HG02763 (cell line): ENCODE measurements at regions not wholly inside any gene's neighbourhood (a gene's known extent, or its start where the extent isn't known, plus 50 kb on each side); places are given as distances from the start of the nearest gene placed in this dataset.

ENCODE experiments used
- ATAC-seq: cut with Tn5 transposase; IDR thresholded peaks from one replicate; pipeline ENCODE4 v1.9.1; 2021; ENCODE audit warnings: mild to moderate bottlenecking, moderate library complexity; ENCODE audit not compliant: unreplicated experiment

DNA sequence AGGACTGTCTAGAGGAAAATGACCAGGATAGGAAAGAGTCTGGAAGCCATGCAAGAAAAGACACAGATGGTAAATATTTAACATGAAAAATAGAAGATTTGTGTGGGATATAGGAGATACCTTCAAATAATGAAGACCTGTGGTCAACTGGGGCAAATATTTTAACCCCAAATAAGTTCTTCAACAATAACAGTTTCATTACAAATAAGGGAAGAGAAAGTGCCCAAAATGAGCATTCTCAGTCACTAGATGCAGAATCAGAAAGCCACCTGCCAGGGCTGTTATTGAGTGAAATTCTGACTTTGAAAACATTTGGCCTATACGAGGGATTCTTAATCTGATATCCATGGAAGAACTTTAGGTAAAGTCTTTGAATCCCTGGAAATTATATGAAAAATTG lies 231.2 kb upstream of the PLEKHG7 start:
- ATAC-seq, result no peak

DNA sequence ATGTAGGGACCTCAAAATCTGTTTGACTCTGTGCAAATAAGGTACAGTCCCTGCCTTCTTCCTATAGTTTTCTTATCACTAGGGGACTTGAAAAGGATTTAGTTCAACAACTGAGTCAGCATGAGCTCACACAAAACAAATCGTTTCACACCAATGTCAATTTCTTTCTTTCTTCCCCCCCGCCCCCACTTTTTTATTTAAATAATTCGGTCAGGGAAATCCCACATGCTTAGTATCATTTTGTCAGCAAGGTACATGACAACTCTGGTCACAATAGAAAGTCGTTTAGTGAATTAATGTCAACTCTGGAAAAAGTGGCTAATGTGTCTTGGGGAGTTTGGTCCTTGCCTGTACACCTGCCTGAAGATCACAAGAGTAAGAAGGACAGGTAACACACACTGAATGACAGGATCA lies 232.2 kb upstream of the PLEKHG7 start:
- peak; percentile 30 for ATAC-seq

DNA sequence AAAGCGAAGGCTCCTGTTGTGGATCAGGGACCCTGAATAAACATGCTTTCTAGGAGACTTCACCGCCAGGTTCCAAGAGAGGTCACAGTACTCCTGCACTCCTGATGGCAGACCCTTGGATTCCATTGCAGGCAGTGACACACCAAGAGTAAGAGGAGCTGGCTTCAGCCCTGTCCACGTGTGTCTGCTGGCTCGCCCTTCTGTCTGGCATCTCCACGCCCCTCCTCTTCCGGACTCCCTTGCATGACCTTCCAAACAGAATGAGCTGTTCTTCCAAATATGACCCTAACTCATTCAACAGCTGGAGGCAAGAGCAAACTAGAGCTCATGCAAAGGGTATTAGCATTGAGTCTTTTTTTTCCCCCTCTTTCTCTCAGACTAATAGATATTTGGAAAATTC lies 233.0 kb upstream of the PLEKHG7 start:
- ATAC-seq, result no peak

DNA sequence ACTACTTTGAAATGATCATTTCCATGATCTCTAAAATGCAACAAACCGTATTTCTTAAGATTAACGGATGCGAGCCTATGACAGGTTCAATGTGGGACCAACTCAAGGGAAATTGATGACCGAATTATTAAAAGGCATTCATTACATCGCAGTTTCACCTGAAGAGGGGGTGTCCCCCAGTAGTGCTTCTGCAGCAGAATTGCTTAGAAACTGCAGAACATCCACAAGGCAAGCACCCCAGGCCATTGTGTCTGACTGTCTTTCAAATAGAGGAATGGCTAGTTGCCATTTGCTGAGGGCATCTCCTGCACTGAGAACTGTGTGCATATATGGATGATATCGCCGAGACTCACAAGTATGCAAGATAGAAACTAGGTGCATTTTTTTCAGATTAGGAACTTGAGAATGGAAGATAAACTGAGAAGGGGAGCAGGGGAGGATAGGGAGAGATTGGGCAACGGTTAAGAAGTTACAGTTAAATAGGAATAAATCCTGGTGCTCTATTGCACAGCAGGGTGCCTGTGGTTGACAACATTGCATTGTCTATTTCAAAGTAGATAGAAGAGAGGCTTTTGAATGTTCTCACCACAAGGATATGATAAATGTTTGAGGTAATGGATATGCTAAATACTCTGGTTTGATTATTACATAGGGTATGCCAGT lies 234.3 kb upstream of the PLEKHG7 start:
- no peak for ATAC-seq

DNA sequence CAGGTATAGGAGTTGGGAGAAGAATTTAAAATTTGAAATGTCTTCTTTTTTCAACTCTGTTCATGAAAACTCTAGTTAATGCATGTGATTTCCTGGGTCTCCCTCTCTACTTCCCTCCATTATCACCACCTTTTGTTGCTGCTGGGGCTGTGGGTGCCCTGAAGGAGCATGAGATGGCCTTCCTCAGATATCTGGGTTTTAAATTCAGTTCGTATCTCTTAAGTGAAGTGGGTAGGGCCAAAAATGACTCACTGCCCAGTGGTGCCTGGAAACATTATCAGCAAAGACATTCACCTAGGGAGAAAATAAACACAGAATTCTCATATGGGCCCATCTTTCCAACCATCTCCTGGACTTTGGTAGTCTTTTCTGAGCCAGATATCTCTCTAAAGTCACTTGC lies 234.9 kb upstream of the PLEKHG7 start:
- no peak for ATAC-seq

DNA sequence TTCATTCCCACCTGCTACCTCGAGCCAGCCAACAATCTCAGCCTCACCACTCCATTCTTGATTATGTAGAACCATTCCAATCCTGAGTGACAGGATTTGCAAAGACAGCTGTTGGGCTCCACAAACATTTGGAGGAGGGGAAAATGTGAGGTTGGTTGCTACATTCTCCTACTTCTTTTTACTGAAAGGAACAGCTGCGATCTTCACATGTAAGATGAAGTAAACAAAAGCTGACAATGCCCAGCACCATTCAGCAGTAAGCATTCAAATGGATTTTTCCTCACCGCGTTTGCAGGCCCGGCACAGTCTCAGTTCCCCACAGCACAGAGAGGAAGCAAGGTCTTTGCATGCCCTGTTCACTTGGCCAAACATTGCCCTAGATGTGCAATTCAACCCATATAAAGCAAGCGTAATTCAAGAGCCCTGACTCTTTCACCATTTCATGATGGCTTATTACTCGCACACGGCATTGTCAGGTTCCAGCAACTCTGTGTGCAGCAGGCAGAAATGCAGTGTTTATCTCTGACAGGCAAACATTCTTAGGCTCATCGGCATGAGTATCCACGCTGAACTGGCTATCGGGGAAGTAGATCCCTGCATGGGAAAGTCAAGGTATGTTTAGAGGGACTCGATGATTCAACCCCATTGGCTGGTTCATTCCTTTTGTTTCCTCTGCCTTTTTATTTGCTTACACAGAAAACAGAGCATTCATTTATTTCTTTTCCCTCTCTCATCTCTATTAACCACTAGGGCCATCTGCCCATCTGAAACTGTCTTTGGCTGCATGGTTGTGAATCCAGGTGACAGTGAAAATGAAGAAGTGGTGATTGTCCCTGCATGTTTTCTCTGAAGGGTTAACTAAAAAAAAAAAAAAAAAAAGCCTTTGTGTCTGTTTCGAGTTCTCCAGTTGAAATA lies 236.1 kb upstream of the PLEKHG7 start:
- peak; percentile 36 for ATAC-seq

DNA sequence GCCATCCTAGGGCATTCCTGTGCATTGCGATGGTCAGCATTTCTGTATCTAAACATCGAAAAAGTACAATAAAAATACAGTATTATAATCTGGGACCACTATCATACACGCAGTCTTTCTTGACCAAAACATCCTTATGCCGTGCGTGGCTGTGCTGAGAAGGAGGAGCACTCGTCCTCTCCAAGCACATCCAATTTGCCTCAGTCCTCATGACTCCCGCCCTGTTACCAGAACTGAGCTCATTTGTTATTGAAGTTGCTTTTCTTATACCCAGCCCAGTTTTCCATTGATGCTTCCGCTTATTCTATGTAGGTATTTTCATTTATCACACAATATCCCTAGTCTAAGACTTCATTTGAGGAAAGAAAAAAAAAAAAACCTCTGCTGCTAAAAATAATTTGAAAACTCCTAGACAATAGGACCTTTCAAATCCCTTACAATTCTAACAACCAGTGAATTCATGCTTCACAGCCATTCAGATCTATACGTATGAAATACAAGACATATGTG lies 236.9 kb upstream of the PLEKHG7 start:
- no peak for ATAC-seq

DNA sequence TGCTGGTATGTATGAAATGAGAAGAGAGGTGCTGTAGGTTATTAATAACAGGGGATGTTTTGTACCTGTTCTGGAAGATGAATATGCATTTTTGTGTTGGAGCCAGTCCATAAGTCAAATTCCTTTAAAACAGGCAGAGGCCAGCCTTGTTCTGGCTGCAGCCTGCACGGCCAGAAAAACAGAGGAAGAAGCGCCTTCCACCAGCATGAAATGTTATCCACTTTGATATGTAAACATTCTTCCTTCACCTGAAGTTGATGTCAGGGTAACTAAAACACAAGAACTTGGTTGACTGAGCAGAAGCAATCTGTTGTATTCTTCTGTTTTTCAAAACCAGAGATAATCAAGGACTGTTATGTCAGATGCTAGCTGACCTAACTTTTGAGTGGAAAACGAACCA lies 237.9 kb upstream of the PLEKHG7 start:
- no peak for ATAC-seq

DNA sequence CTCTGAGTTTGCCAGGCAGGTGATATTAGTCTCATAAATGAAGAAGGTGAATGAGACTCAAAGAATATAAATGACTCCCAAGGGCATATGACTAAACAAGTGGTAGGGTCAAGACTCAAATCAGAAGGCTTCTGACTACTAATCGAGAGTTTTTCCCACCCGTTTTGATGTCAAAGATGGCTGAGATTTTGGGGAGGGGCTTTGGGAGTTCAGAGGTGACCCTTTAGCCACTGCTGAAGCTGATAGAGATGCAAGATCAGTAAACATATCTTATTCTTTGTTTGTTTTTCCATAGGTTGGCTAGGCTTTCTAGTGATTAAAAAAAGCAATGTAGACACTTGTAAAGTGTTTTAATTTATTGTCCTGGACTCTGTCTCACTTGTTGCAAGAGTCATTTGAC lies 239.6 kb upstream of the PLEKHG7 start:
- no peak for ATAC-seq

DNA sequence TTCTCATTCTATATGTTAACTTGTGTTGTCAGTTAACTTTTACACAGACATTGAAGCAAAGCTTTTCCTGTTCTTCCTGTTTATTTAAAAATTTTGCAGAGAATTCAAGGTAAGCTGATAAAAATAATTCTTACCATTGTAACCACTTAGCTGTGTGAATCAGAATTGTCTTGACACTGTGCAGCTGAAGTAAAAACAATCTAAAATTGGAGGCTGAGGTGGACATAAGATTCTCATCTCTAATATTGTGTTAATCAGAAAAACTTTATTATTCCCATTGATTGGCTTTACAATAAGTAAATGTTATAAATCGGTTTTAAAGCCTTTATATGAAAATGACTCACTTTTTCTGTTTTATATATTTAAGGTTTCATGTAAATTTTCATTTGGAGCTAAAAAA lies 240.3 kb upstream of the PLEKHG7 start:
- no peak for ATAC-seq

DNA sequence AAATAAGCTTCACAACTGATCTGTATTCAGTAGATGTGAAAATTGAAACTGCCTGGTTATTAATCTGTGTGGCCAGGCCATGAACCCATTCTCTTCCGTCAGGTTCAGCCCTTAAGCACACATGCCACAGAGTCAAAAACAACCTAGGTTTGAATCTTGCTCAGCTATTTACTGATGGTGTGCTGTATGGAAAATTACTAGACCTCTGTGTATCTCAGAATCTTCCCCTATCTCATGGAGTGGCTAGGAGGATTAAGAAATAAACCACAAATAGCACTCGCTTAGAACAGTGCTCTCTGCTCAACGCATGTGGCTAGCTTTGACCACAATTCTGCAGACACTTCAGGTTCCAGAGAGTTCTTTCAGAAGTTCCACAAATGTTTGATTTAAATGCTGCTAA lies 240.7 kb upstream of the PLEKHG7 start:
- peak; percentile 70 for ATAC-seq

DNA sequence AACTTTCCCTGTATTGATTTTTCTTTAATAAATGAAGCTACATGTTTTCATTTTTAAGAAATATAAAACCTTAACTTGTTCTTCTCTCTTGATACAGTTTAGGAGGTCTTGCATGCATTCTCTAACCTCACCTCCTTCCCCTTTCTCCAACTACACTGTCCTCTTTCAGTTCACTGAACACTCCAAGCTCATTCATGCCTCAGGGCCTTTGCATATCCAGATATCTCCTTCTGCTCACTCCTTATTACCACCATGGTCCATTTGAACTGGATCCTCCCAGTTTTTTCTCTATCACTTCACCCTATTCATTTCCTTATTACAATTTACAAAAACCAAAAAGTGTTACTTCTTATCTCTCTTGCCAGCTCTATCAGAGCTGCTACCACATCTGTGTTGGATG lies 242.9 kb upstream of the PLEKHG7 start:
- ATAC-seq, result no peak

DNA sequence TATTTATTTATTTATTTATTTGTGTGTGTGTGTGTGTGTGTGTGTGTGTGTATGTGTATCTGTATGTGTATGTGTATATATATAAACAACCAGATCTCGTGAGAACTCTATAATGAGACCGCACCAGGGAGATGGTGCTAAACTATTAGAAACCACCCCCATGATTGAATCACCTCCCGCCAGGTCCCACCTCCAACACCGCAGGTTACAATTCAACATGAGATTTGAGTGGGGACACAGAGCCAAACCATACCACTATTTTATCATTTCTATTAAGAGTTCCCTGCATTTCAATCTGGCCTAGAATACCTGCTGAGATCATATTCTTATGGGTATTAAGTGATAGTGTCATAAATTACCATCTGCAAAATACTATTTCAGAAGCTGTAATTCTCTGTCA lies 243.8 kb upstream of the PLEKHG7 start:
- no peak for ATAC-seq

DNA sequence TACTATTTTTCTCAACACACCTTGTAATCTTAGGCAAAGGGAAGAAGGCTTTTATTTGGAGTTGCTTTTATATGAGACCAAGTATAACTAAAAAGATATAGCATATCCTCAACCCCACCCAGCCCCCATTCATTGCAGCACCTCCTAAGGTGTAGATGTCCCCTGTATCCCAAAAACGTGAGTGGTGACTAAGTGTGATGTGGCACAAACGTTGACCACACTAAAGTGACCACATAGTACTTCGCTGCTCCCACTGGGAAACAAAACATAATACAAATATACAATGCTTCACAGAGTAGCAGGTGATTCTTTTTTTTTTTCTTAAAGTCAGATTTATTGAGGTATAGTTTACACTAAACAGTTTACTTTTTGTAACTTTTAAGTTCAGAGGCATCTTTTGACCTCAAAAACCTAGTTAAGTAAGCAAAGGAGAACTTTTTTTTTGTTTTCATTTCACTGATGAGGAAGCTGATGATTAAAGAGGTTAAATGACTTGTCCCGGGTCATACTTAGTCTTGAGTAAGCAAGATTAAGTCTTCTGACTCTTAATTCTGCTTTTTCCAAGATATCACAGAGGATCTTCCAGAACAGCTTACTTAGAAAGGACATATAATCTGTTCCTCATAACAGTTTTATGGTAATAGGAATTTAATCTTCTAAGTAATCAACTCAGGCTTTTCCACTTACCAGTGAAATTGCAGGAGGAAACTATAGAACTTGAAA lies 245.2 kb upstream of the PLEKHG7 start:
- ATAC-seq, result no peak

DNA sequence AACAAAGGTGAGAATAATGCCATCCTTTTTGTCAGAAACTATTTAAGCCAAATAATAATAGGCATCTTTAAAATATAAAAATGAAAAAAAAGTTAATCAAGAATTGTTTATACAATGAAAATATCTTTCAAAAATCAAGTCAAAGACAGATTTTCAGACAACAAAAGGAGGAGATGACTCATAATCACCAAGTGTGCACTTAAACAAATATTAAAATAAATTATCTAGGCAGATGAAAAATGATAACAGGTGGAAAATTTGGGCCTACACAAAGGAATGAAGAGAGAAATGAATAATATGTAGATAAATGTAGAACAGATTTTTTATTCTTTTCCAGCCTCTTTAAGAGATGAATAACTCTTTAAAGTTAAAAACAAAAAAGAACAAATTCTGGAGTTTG lies 250.0 kb upstream of the PLEKHG7 start:
- no peak for ATAC-seq

DNA sequence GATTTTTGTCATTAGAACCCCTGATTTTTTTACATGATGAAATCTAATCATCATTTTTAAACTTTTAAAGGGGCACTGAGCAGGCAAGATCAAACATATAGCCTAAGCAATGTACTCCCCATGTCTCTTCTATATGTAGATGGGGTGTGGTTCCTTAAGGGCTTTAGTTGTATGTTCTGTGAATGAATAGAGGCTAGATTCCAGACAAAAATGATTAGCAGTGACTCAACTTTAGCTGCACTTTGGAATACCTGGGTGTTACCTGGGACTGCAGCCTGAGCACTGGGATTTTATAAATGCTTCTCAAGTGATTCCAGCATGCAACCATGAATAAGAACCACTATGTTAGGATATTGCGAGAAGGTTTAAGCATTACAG lies 256.7 kb upstream of the PLEKHG7 start:
- no peak for ATAC-seq

DNA sequence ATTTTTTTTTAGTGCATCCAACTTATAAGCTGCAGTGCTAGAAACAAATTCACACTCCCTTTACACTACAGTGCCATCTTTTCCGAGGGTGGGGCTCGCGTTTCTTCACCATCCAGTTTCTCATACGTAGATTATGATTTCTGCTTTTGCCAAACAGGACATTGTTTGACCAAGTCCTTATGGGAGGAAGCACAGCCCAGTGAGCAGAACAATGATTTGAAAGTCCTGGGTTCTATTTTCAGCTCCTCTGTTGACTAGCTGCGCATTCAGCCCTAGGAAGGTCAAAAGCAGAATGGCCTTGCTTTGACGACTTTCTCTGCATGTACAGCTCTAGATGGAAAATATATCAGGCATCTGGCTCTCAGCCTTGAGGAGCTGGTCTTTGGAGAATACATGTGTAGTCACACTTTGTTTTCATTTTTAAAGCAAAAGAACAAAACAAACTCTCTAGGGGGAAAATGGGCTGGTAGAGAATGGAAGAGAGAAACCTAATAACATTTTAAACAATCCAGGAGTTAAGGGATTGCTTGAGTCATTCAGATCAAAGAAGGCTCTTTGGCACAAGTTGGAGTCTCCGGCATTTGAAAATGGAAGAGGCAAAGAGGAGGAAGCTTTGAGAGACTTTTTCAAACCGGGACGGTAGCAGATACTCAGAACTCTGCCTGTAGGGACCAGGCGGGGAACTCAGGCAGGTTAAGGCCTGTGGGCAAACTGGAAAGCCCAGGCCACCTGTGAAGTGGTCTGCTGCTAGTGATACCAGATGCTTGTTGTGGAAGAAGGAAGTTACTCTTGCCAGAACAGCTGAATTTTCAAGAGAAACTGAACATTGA lies 257.3 kb upstream of the PLEKHG7 start:
- ATAC-seq, result peak; percentile 78

DNA sequence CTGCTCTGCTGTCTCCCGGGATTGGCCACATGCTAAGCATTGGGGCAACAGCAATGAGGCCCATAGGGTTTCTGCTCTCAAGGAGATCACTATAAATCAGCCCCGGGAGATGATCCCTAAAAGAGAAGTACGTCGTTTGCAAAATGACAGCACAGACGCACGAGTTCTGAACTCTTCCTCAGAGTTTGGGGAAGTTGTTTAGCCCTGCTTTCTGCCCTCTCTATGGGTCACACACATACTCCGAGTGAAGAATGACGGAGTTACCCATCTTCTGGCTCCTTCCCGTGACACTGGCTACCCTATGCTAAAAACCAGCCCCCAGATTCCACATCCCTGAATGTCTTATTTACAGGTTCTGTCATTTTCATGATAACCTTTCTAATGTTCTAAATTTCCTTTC lies 258.0 kb upstream of the PLEKHG7 start:
- ATAC-seq, result peak; percentile 19

DNA sequence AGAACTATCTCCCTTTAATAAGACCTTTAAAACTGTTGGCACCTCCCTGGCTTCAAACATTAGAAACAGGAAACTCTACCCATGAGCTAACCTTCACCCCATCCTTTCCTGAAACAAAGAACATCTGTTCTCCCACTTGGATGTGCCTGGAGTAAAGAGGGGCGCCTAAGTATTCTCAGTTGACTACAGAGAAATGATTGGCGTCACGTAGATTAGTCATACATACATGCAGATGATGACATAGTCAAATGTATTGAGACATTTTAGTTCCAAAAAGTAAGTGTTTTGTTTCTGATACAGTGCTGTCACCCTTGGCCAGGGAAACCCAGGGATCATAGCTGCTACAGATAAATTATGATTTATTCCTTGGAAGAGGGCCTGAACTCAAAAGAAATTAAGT lies 260.0 kb upstream of the PLEKHG7 start:
- ATAC-seq, result no peak

DNA sequence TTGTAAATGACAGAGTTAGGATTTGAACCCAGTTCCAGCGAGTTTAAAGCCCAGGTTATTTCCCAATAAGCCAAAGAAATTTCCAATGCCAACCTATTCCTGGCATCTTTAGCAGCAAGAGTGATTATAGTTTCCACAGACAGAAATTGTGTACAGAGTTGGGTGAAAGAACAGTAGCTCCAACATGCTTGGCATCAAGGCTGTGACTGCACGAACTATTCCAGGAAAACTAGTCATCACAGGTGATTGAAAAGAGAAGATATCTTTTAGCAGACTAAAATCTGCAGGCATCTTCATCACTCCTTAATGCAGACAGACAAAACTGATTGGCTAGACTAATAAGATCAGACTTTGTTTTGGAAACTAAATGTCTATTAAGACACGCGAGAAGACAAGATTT lies 262.7 kb upstream of the PLEKHG7 start:
- no peak for ATAC-seq

DNA sequence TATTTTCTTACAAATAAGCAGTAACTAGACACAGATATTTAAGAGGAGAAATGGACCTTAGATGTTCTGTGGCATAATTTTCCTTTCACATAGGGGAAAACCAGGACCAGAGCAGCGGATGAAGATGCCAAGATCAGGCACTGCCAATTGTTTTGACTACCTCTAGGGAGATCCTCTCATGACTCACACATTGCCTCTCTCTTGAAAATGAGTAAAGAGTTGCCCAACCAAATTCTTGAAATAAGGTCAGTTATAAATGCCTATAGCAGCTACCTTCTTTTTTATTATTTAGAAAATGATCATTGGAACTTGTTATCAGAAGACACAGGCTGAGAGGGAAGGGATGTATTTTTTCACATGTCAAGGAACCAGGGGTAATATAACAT lies 263.4 kb upstream of the PLEKHG7 start:
- no peak for ATAC-seq
